MG63 (cell line): ENCODE measurements at regions not wholly inside any gene's neighbourhood (a gene's known extent, or its start where the extent isn't known, plus 50 kb on each side); places are given as distances from the start of the nearest gene placed in this dataset.

Experiments
- DNase-seq: peaks from one replicate; pipeline ENCODE4 v3.0.0-alpha.2; 2020
- H3K27me3 ChIP-seq: fragments of 250-450 bp; sonication (Bioruptor Pico); 2 replicates; pipeline ENCODE4 v1.5.1; 2020; ENCODE audit warnings: mild to moderate bottlenecking, moderate library complexity
- H3K36me3 ChIP-seq: fragments of 250-450 bp; sonication (Bioruptor Pico); 2 replicates; pipeline ENCODE4 v1.5.1; 2020; ENCODE audit warnings: mild to moderate bottlenecking, moderate library complexity
- H3K4me3 ChIP-seq: fragments of 250-450 bp; sonication (Bioruptor Pico); 2 replicates; pipeline ENCODE4 v1.5.1; 2020; ENCODE audit warnings: mild to moderate bottlenecking, moderate library complexity
- H3K9me3 ChIP-seq: fragments of 250-450 bp; sonication (Bioruptor Pico); 2 replicates; pipeline ENCODE4 v1.5.1; 2020; ENCODE audit warnings: mild to moderate bottlenecking, moderate library complexity

- Histone ChIP-seq H3K27me3 (no peaks in the 10 kb centered on the region), H3K36me3 (no peaks in the 10 kb centered on the region), H3K4me3 (no peak overlapping the region), H3K9me3 (peaks cover 13% of the 10 kb centered on the region)
- DNase-seq, result no peak
Measured at GRCh38 chr20:57037689-57038088, 228.8 kb downstream of the BMP7 start.

DNA sequence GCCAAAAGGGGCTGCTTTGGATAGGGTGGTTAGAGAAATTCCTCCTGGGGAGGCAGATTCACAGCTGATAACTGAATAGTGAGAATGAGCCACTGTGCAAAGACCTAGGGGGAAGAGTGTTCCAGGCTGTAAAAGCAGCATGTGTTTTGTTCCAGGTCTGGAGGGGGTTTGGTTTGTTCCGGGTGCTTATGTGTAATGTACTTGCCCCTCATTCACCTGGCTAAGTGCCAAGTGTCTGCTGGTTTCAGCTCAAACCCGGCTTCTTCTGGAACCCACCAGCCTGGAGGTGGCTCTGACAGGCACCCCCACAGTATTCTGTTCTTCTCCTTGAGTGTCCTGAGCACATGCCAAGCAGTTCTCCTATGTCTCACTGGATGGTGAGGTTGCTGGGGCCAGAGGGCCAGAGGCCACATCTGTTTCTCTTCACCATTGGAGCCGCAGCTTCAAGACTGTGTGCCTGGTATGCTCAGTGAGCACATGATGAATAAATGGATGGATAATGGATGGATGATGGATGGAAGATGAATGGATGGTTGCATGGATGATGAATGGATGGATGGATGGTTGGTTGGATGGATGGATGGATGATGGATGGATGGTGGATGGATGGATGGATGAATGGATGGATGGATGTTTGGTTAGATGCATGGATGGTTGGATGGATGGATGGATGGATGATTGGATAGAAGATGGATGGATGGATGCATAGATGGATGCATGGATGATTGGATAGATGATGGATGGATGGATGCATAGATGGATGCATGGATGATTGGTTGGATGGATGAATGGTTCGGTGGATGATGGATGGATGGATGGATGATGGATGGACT, 227.6 kb downstream of the BMP7 start:
- Histone ChIP-seq H3K36me3 (no peaks in the 10 kb centered on the region), H3K27me3 (no peaks in the 10 kb centered on the region), H3K4me3 (no peak overlapping the region), H3K9me3 (peaks cover 13% of the 10 kb centered on the region)
- no peak for DNase-seq

DNA sequence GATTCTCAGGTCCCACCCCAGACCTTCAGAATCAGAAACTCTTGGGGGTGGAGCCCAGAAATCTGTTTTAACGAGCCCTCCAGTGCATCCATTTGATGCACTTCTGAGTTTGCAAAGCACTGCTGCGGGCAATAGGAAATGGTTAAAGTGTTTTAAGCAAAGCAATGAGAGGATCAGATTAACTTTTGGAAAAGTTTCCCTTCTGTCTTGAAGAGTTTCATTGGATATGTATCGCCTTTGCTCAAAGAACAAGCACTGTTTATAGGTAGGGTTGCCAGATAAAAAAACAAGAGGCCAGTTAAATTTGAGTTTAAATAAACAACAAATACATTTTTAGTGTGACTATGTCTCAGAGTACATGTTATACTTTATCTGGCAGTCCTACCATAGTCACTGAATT, 226.0 kb downstream of the BMP7 start:
- H3K27me3 ChIP-seq, result no peaks in the 10 kb centered on the region
- 0 out of 2 replicates have a peak, but pooled peaks cover 2% of the 10 kb centered on the region for H3K9me3 ChIP-seq
- no peak overlapping the region for H3K4me3 ChIP-seq
- no peak for DNase-seq
- H3K36me3 ChIP-seq, result no peaks in the 10 kb centered on the region

- H3K36me3 ChIP-seq, result no peaks in the 10 kb centered on the region
- H3K27me3 ChIP-seq, result no peaks in the 10 kb centered on the region
- peak; percentile 73 for DNase-seq
- 0 out of 2 replicates have a peak, but pooled peaks cover 2% of the 10 kb centered on the region for H3K9me3 ChIP-seq
- H3K4me3 ChIP-seq, result no peak overlapping the region
Measured at GRCh38 chr20:57040924-57041323, 225.5 kb downstream of the BMP7 start.

DNA sequence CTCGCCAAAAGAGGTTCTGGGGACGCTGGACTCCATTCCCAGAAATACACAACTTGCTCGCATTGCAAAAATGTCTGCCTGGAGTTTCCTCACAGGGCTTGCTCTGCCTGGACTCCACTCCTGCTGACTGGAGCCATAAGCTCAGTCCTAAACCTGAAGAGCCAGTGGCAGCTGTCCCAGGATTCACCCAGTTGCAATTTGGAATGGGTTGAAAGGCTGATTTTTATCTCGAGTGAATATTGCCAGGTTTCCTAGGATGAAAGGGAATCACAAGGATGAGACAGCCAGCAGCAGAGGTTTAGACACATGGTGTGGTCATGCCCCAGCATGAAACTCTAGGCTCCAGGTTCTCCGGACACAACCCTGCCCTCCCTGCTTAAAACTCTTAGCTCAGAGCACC, 223.3 kb downstream of the BMP7 start:
- no peaks in the 10 kb centered on the region for H3K9me3 ChIP-seq
- no peak overlapping the region for H3K4me3 ChIP-seq
- H3K36me3 ChIP-seq, result no peaks in the 10 kb centered on the region
- DNase-seq, result peak; percentile 28
- no peaks in the 10 kb centered on the region for H3K27me3 ChIP-seq

DNA sequence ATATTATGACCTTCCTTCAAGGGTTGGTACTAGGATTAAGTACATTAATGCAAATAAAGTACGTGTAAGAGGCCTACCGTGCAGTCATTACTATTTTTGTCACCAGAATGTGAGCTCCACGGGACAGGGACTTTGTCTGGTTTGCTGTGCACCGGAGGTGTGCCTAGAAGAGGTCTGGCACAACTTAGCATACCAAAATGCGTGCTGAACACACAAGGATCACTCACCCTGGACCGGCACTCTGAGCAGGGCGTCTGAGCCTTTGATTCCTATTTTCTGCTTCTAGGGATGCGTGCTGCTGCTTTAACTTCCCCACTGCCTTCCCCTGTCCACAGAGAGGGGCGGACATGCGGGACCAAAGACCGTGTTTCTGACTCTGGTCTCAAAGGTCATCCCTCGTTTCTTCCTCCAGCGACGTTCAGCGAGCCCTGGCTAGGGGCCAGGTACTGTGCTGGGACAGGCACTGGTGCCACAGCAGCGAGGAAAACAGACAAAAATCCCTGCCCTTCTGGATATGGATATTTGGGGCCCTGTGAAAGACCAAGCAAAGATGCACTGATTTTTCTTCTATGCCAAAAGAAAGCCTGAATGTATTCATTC, 222.7 kb downstream of the BMP7 start:
- no peak for DNase-seq
- no peaks in the 10 kb centered on the region for H3K36me3 ChIP-seq
- H3K9me3 ChIP-seq, result no peaks in the 10 kb centered on the region
- H3K4me3 ChIP-seq, result no peak overlapping the region
- H3K27me3 ChIP-seq, result no peaks in the 10 kb centered on the region

- Histone ChIP-seq H3K9me3 (no peaks in the 10 kb centered on the region), H3K36me3 (no peaks in the 10 kb centered on the region), H3K27me3 (no peaks in the 10 kb centered on the region), H3K4me3 (no peak overlapping the region)
- no peak for DNase-seq
Measured at GRCh38 chr20:57047281-57048026, 219.0 kb downstream of the BMP7 start.

DNA sequence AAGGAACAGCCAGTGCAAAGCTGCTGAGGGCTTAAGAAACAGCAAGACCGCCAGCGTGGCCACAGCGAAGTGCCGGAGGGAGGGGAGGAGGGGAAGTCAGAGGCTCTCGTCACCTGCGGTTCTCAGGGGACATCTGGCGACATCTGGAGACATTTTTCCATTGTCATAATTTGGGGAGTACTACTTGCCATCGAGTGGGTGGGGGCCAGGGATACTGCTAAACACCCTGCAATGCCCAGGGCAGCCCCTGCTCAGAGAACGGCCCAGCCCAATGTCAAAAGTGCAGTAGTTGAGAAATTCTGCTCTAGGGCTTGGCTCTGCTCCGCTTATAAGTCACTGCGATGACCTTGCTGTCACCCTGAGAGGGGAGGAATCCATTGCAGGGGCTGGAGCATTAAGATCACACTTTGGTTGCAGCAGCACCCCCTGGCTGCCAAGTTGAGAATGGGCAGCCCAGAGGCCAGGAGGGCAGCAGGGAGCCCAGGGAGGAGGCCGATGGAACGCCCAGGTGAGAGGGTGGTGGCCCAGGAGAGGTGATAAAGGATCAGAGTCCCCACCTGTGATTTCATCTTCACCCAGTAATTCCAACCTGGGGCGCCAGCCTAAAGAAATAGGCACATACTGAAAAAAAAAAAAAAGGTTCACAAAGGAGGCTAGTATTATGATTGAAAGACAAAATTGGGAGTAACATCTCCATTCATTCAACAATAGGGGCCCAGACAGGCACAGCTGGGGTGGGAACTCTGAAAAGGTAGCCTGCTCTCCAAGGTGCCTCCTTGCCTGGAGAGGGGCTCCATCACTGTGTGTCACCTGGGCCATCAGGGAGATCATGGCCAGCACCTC, 218.2 kb downstream of the BMP7 start:
- H3K4me3 ChIP-seq, result no peak overlapping the region
- no peaks in the 10 kb centered on the region for H3K27me3 ChIP-seq
- DNase-seq, result peak; percentile 41
- no peaks in the 10 kb centered on the region for H3K9me3 ChIP-seq
- no peaks in the 10 kb centered on the region for H3K36me3 ChIP-seq

DNA sequence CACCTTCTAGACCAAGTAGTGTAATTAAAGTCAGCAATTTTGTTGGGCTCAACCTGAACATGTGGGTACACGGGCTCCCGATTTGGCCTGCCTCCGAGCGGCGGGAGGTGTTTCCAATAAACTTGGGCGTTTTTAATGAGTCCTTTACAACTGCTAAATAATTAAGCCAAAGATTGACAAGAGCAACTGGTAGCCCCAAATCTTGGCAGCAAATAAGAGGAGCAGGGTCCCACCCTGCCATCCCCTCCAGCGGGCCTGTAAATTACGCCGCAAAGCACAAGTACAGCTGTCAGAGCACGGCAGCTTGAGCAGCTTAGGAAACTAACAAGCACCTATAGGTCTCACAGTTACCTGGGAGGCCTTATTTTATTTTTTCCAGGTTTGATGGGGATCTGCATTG, 217.1 kb downstream of the BMP7 start:
- no peak for DNase-seq

DNA sequence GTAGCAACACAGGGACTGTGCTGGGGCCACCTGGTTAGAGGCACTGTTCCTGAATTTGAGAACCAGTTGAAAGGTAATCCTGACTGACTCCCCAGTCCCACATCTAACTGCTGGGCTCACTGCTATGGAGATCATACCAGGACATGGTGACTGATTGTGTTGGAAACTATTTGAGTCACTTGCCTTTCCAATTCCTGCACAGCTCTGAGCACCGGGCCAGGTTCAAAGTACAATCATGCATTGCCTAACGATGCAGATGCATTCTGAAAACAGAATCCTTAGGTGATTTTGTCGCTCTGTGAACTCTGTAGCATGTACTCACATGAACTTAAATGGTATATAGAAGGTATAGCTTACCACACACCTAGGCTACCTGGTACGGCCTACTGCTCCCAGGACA, 215.3 kb downstream of the BMP7 start:
- H3K4me3 ChIP-seq, result no peak overlapping the region
- H3K27me3 ChIP-seq, result no peaks in the 10 kb centered on the region
- H3K9me3 ChIP-seq, result no peaks in the 10 kb centered on the region
- H3K36me3 ChIP-seq, result no peaks in the 10 kb centered on the region
- no peak for DNase-seq

More for the DNA sequence above, 217.1 kb downstream of the BMP7 start:
- Histone ChIP-seq H3K4me3 (no peak overlapping the region), H3K27me3 (no peaks in the 10 kb centered on the region), H3K36me3 (no peaks in the 10 kb centered on the region), H3K9me3 (no peaks in the 10 kb centered on the region)

- H3K36me3 ChIP-seq, result no peaks in the 10 kb centered on the region
- no peak overlapping the region for H3K4me3 ChIP-seq
- DNase-seq, result no peak
- H3K27me3 ChIP-seq, result no peaks in the 10 kb centered on the region
- no peaks in the 10 kb centered on the region for H3K9me3 ChIP-seq
Measured at GRCh38 chr20:57053067-57053466, 213.4 kb downstream of the BMP7 start.

DNA sequence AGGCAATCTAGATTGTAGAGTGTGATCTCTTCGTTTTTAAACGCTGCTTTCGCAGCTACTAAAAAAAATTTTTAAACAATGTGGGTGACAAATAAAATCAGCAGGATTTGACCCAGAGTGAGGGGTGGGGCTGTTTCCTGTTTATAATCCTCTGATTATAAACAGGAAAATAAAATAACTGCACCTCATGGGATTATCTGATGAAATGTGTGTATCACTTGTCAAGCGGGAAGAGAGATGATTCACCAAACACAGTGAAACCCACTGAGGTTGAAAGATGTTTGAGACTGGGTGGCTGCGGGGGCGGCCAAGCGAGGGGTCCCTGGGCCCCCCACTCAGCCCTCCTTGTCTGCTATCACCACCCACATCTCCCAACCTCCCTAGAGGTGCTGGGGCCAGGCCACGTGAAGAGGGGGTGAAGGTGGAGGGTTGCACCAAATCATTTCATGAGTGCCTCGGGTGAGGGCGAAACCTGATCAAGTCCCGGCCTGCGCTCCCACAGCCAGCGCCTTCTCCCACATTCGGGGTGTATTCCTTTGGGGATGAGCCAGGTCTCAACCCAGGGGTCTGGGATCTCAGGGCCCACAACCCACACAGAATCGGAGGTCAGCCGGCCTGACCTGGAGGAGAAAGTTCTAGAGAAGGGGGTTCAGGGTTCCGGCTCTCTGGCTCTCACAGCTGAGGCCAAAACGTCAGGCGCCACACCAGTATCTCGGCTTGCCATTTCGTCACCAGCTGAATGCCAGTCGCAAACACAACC, 212.5 kb downstream of the BMP7 start:
- no peak overlapping the region for H3K4me3 ChIP-seq
- DNase-seq, result no peak
- no peaks in the 10 kb centered on the region for H3K36me3 ChIP-seq
- no peaks in the 10 kb centered on the region for H3K9me3 ChIP-seq
- H3K27me3 ChIP-seq, result no peaks in the 10 kb centered on the region

- H3K9me3 ChIP-seq, result no peaks in the 10 kb centered on the region
- no peak for DNase-seq
- no peak overlapping the region for H3K4me3 ChIP-seq
- H3K27me3 ChIP-seq, result no peaks in the 10 kb centered on the region
- H3K36me3 ChIP-seq, result no peaks in the 10 kb centered on the region
Measured at GRCh38 chr20:57055345-57055744, 211.1 kb downstream of the BMP7 start.

DNA sequence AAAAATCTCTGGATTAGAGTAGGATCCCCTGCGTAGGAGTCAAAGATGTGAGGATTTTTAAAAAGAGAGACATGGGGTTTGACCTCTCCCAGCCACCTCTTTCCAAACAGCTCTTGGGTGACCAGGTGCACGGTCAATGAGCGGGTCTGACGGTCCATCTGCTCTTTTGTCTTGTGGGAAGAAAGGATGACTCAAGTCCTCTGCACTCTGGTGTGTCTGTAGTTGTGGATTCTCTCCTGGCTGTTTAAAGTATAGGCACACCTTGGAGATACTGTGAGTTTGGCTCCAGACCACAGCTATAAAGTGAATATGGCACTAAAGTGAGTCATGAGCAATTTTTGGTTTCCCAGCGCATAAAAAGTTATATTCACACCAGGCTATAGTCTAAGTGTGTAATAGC, 209.8 kb downstream of the BMP7 start:
- Histone ChIP-seq H3K36me3 (no peaks in the 10 kb centered on the region), H3K27me3 (no peaks in the 10 kb centered on the region), H3K4me3 (no peak overlapping the region), H3K9me3 (no peaks in the 10 kb centered on the region)
- DNase-seq, result no peak

DNA sequence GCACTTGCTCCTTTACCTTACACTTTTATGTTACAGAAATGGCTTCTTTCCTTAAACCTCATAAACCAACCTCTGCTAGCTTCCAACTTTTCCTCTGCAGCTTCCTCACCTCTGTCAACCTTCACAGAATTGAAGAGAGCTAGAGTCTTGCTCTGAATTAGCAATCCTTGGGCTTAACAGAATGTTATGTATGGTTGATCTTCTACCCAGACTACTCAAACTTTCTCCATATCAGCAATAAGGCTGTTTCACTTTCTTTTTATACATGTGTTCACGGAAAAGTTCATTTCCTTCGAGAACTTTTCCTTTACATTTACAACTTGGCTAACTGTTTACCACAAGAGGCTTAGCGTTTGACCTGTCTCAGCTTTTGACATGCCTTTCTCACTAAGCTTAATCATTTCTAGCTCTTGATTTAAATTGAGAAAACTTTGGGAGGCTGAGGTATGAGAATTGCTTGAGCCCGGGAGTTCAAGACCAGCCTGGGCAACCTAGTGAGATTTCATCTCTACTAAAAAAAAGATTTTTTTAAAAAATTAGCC, 207.3 kb downstream of the BMP7 start:
- no peaks in the 10 kb centered on the region for H3K27me3 ChIP-seq
- no peaks in the 10 kb centered on the region for H3K9me3 ChIP-seq
- no peak overlapping the region for H3K4me3 ChIP-seq
- DNase-seq, result no peak
- H3K36me3 ChIP-seq, result no peaks in the 10 kb centered on the region
